HepG2 (cell line): ENCODE measurements at regions not wholly inside any gene's neighbourhood (a gene's known extent, or its start where the extent isn't known, plus 50 kb on each side); places are given as distances from the start of the nearest gene placed in this dataset.
A peak's percentile ranks its signal among the peaks of the same experiment; 100 is the strongest.

Experiments
- CAMTA2 ChIP-seq: sonication (generic); formaldehyde crosslinking; IDR thresholded peaks from 2 replicates; pipeline ENCODE4 v1.4.0; 2020; ENCODE audit warnings: mild to moderate bottlenecking, missing genetic modification reagents, borderline replicate concordance
- CBX5 ChIP-seq: sonication (generic); formaldehyde crosslinking; IDR thresholded peaks from 2 replicates; pipeline ENCODE4 v1.4.0; 2020; ENCODE audit warnings: missing genetic modification reagents, borderline replicate concordance
- FOSL2 ChIP-seq: sonication (generic); formaldehyde crosslinking; IDR thresholded peaks from 2 replicates; pipeline ENCODE4 v1.4.0; 2020; ENCODE audit warnings: missing genetic modification reagents
- GPN1 ChIP-seq: sonication (generic); formaldehyde crosslinking; IDR thresholded peaks from 2 replicates; pipeline ENCODE4 v1.5.1; 2020; ENCODE audit warnings: missing genetic modification reagents, borderline replicate concordance
- HOXA7 ChIP-seq: sonication (generic); formaldehyde crosslinking; IDR thresholded peaks from 2 replicates; pipeline ENCODE4 v1.8.1; 2022; ENCODE audit warnings: mild to moderate bottlenecking, missing genetic modification reagents, moderate library complexity
- KAT8 ChIP-seq: IDR thresholded peaks from 2 replicates; pipeline ENCODE4 v1.6.1; 2016; ENCODE audit warnings: missing genetic modification reagents, missing compliant biosample characterization
- RAD51 ChIP-seq: fragments of 450-650 bp; IDR thresholded peaks from 2 replicates; pipeline ENCODE4 v1.6.1; 2016; ENCODE audit warnings: borderline replicate concordance
- RCOR2 ChIP-seq: IDR thresholded peaks from 2 replicates; pipeline ENCODE4 v1.6.1; 2016; ENCODE audit warnings: missing biosample characterization, missing genetic modification reagents
- REL ChIP-seq: sonication (generic); formaldehyde crosslinking; conservative IDR thresholded peaks from 2 replicates; pipeline ENCODE4 v1.8.0; 2022; ENCODE audit warnings: mild to moderate bottlenecking, missing genetic modification reagents, moderate library complexity
- TOPORS ChIP-seq: sonication (generic); formaldehyde crosslinking; IDR thresholded peaks from 2 replicates; pipeline ENCODE4 v1.8.0; 2023; ENCODE audit warnings: mild to moderate bottlenecking, missing genetic modification reagents
- ZBTB1 ChIP-seq: sonication (generic); formaldehyde crosslinking; IDR thresholded peaks from 2 replicates; pipeline ENCODE4 v1.4.0; 2020; ENCODE audit warnings: missing genetic modification reagents, borderline replicate concordance
- ZFP37 ChIP-seq: sonication (generic); formaldehyde crosslinking; IDR thresholded peaks from 2 replicates; pipeline ENCODE4 v1.4.0; 2020; ENCODE audit warnings: missing genetic modification reagents, borderline replicate concordance
- ZNF3 ChIP-seq: IDR thresholded peaks from 2 replicates; pipeline ENCODE4 v1.7.0; 2017; ENCODE audit warnings: inconsistent platforms
- ZNF33B ChIP-seq: sonication (generic); formaldehyde crosslinking; IDR thresholded peaks from 2 replicates; pipeline ENCODE4 v1.5.1; 2020; ENCODE audit warnings: mild to moderate bottlenecking, missing genetic modification reagents
- ZNF343 ChIP-seq: sonication (generic); formaldehyde crosslinking; IDR thresholded peaks from 2 replicates; pipeline ENCODE4 v1.4.0; 2020; ENCODE audit warnings: mild to moderate bottlenecking, missing genetic modification reagents
- ZNF468 ChIP-seq: sonication (generic); formaldehyde crosslinking; IDR thresholded peaks from 2 replicates; pipeline ENCODE4 v1.8.0; 2022; ENCODE audit warnings: mild to moderate bottlenecking, moderate library complexity, missing genetic modification reagents
- ZNF816 ChIP-seq: sonication (generic); formaldehyde crosslinking; IDR thresholded peaks from 2 replicates; pipeline ENCODE4 v1.8.0; 2022; ENCODE audit warnings: missing genetic modification reagents, mild to moderate bottlenecking, borderline replicate concordance
- ZNF891 ChIP-seq: sonication (generic); formaldehyde crosslinking; IDR thresholded peaks from 2 replicates; pipeline ENCODE4 v1.5.0; 2020; ENCODE audit warnings: mild to moderate bottlenecking, missing genetic modification reagents
- TF ChIP-seq, protein P1 (sequence below): sonication (generic); formaldehyde crosslinking; IDR thresholded peaks from 2 replicates; pipeline ENCODE4 v1.8.1; 2023; ENCODE audit warnings: mild to moderate bottlenecking, missing genetic modification reagents, borderline replicate concordance
- TF ChIP-seq, protein P2 (sequence below), 2 experiments: sonication (generic) in 1 of 2; formaldehyde crosslinking in 1 of 2; IDR thresholded peaks; 2 replicates each; pipeline versions ENCODE4 v1.5.1 to v1.6.1; 2011 to 2020; ENCODE audit warnings: borderline replicate concordance in 1 of 2, low read depth in 1 of 2, low read length in 1 of 2, mild to moderate bottlenecking in 1 of 2, missing genetic modification reagents in 1 of 2, moderate library complexity in 1 of 2
- TF ChIP-seq, protein P3 (sequence below): sonication (generic); formaldehyde crosslinking; IDR thresholded peaks from 2 replicates; pipeline ENCODE4 v1.5.1; 2020; ENCODE audit warnings: missing genetic modification reagents, mild to moderate bottlenecking, borderline replicate concordance
- TF ChIP-seq, protein P4 (sequence below): sonication (generic); formaldehyde crosslinking; IDR thresholded peaks from 2 replicates; pipeline ENCODE4 v1.9.0; 2021; ENCODE audit warnings: missing genetic modification reagents, mild to moderate bottlenecking, borderline replicate concordance

DNA sequence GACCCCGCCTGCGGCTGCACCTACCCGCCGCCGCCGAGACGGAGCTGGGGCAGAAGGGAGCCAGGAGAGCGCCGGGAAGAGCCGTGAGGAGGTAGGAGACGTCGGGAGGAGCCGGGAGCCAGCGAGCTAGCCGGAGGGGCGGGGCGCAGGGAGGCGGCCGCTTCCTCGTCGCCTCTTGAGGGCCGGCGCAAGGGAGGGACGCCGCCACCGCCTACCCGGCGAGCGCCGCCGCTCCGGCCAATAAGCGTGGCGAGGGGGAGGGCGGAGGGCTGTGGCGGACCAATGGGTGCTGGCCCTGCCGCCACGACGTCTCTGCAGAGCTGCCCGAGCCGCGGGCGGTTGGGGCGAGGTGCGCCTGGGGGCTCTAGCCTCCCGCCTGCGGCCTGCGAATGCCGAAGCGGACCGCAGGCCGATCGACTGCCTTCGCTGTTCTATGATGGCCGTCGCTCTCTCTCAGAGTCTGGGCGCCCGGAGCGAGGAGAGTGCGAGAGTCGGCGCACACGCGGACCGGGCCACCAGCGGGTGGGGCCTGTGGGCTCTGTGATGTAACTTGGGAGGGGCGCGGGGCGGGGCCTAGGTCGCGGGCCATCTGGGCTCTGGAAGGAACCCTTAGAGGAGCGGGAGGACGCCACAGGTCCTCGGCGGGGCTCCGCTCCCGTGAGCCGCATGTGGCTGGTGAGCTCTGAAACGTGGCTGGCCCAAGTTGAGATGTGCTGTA, 72.7 kb upstream of the MAP4 start (continued):
- peak; percentile 83; the same call in 1 of the 2 replicates for TF ChIP-seq ZNF891 (CRISPR knock-in tag)
- no peak for TF ChIP-seq RAD51
- TF ChIP-seq, protein P1, sequence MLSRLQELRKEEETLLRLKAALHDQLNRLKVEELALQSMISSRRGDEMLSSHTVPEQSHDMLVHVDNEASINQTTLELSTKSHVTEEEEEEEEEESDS (CRISPR knock-in tag): no peak
- no peak for TF ChIP-seq HOXA7
- TF ChIP-seq RCOR2 (CRISPR knock-in tag): no peak
- TF ChIP-seq, protein P2, sequence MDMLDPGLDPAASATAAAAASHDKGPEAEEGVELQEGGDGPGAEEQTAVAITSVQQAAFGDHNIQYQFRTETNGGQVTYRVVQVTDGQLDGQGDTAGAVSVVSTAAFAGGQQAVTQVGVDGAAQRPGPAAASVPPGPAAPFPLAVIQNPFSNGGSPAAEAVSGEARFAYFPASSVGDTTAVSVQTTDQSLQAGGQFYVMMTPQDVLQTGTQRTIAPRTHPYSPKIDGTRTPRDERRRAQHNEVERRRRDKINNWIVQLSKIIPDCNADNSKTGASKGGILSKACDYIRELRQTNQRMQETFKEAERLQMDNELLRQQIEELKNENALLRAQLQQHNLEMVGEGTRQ (IDR thresholded peaks at IDR 0.05; ENCODE audit: low read depth, low read length): no peak
- TF ChIP-seq, protein P2 (CRISPR knock-in tag; IDR thresholded peaks at IDR 0.05; ENCODE audit: borderline replicate concordance): peak; percentile 49; the same call in 1 of the 2 replicates
- TF ChIP-seq KAT8 (CRISPR knock-in tag): peak; percentile 76
- peak; percentile 26 for TF ChIP-seq FOSL2 (CRISPR knock-in tag)
- no peak for TF ChIP-seq ZBTB1 (CRISPR knock-in tag)
- TF ChIP-seq, protein P3, sequence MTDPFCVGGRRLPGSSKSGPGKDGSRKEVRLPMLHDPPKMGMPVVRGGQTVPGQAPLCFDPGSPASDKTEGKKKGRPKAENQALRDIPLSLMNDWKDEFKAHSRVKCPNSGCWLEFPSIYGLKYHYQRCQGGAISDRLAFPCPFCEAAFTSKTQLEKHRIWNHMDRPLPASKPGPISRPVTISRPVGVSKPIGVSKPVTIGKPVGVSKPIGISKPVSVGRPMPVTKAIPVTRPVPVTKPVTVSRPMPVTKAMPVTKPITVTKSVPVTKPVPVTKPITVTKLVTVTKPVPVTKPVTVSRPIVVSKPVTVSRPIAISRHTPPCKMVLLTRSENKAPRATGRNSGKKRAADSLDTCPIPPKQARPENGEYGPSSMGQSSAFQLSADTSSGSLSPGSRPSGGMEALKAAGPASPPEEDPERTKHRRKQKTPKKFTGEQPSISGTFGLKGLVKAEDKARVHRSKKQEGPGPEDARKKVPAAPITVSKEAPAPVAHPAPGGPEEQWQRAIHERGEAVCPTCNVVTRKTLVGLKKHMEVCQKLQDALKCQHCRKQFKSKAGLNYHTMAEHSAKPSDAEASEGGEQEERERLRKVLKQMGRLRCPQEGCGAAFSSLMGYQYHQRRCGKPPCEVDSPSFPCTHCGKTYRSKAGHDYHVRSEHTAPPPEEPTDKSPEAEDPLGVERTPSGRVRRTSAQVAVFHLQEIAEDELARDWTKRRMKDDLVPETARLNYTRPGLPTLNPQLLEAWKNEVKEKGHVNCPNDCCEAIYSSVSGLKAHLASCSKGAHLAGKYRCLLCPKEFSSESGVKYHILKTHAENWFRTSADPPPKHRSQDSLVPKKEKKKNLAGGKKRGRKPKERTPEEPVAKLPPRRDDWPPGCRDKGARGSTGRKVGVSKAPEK (CRISPR knock-in tag): no peak
- TF ChIP-seq, protein P4, sequence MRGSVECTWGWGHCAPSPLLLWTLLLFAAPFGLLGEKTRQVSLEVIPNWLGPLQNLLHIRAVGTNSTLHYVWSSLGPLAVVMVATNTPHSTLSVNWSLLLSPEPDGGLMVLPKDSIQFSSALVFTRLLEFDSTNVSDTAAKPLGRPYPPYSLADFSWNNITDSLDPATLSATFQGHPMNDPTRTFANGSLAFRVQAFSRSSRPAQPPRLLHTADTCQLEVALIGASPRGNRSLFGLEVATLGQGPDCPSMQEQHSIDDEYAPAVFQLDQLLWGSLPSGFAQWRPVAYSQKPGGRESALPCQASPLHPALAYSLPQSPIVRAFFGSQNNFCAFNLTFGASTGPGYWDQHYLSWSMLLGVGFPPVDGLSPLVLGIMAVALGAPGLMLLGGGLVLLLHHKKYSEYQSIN: no peak
- TF ChIP-seq CBX5 (CRISPR knock-in tag): no peak
- 0 out of 2 replicates have a peak, but pooled peaks have one; percentile 62 for TF ChIP-seq REL (CRISPR knock-in tag)
- TF ChIP-seq TOPORS (CRISPR knock-in tag): no peak
- no peak for TF ChIP-seq ZNF468 (CRISPR knock-in tag)
- peak; percentile 88; the same call in 1 of the 2 replicates for TF ChIP-seq ZNF343
- TF ChIP-seq ZNF816: peak; percentile 43; the same call in 1 of the 2 replicates
- TF ChIP-seq ZFP37 (CRISPR knock-in tag): no peak; the same call in 1 of the 2 replicates
- TF ChIP-seq ZNF3 (CRISPR knock-in tag): no peak
- TF ChIP-seq ZNF33B (CRISPR knock-in tag): peak; percentile 85
- TF ChIP-seq CAMTA2 (CRISPR knock-in tag): no peak
- TF ChIP-seq GPN1 (CRISPR knock-in tag): 0 out of 2 replicates have a peak, but pooled peaks have one; percentile 17
